ENCODE measurements at regions not wholly inside any gene's neighbourhood (a gene's known extent, or its start where the extent isn't known, plus 50 kb on each side); places are given as distances from the start of the nearest gene placed in this dataset.

DNA sequence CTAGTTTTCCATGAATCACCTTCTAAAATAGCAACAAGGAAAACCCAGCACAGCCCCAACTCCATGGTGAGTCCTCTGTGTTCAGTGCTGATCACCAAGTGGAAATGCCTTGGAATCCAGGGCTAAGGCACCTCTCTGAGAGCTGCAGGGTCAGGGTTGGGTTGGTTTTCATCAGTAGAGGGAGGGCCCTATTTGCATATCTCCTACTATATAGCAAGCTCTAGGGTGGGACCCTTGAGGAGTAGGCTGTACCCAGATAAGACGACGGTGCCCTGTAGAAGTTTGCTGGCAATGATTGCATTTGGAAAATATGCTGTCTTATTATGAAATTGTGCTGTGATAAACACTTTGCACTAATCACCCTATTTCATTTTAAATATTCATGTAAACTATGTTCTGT, 1011.8 kb downstream of the TMEM121 start:
- TF ChIP-seq CTCF (IDR thresholded peaks at IDR 0.05) (no peak), POLR2A (IDR thresholded peaks at IDR 0.05) (no peak)

All from heart left ventricle (tissue), 13 donors.